ENCODE measurements at regions not wholly inside any gene's neighbourhood (a gene's known extent, or its start where the extent isn't known, plus 50 kb on each side); places are given as distances from the start of the nearest gene placed in this dataset.

DNA sequence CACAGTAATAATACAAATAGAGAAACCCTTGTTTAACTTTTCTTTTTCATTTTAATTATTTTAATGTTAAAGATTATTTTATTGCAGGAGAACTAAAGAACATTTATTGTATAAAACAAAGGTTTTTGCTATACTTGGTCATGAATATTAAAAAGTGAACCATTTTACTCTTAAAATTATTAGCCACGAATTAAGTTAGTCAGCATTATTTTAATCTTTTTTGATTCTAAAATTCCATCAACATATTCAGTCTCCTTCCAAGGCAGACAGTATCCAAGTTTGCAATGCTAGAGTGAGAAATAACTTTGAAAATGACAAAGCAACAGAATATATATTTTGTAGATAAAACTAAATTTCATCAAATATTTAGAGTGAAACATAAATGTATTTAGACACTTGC, 110.7 kb upstream of the CDH18 start:
- TF ChIP-seq EZH2 (IDR thresholded peaks at IDR 0.05; ENCODE audit: insufficient read depth, poor library complexity, severe bottlenecking): no peak
- no peak for TF ChIP-seq EZH2phosphoT487 (IDR thresholded peaks at IDR 0.05; ENCODE audit: insufficient read depth, low read depth)

Data from GM23248 (cell line).